ENCODE measurements at regions not wholly inside any gene's neighbourhood (a gene's known extent, or its start where the extent isn't known, plus 50 kb on each side); places are given as distances from the start of the nearest gene placed in this dataset.
"Not testable (repeated sequence)": the region's sequence is repeated elsewhere in the genome, so short reads cannot be mapped to it uniquely, and the experiment has no call there.

- DNase-seq: no peak
- Histone ChIP-seq H4K20me1 (ENCODE audit: insufficient read depth) (no peaks in the 10 kb centered on the region), H3K4me2 (ENCODE audit: unreplicated experiment) (no peak overlapping the region), H2AFZ (no peak overlapping the region), H3K4me1 (ENCODE audit: insufficient read depth) (no peaks in the 10 kb centered on the region), H3K27me3 (replicated peaks; ENCODE audit: insufficient read depth) (0 out of 2 replicates have a peak, but pooled peaks cover 4% of the 10 kb centered on the region), H3K4me3 (no peak overlapping the region), H3K79me2 (ENCODE audit: insufficient read depth) (no peaks in the 10 kb centered on the region), H3K9ac (no peak overlapping the region), H3K27ac (no peak overlapping the region), H3K9me2 (ENCODE audit: insufficient read depth) (no peaks in the 10 kb centered on the region), H3K36me3 (ENCODE audit: low read depth) (no peaks in the 10 kb centered on the region), H3F3A (ENCODE audit: insufficient read depth) (no peaks in the 10 kb centered on the region), H3K9me3 (ENCODE audit: low read depth) (no peaks in the 10 kb centered on the region)
- in situ Hi-C loops (cut with MboI): no loop called here
- 57 to 64% methylated on average over 3 of the region's 3 CpGs for WGBS, 2 experiments (ENCODE audit: low coverage in 1 of 2, low lambda C conversion rate in 2 of 2, missing lambda C conversion rate in 2 of 2)
- TF ChIP-seq EZH2 (IDR thresholded peaks at IDR 0.05; ENCODE audit: insufficient read depth, poor library complexity, severe bottlenecking): no peak
- TF ChIP-seq EZH2phosphoT487 (IDR thresholded peaks at IDR 0.05; ENCODE audit: insufficient read depth, low read depth): no peak
Measured at GRCh38 chr1:47596328-47596727, 158.5 kb downstream of the FOXD2 start.

DNA sequence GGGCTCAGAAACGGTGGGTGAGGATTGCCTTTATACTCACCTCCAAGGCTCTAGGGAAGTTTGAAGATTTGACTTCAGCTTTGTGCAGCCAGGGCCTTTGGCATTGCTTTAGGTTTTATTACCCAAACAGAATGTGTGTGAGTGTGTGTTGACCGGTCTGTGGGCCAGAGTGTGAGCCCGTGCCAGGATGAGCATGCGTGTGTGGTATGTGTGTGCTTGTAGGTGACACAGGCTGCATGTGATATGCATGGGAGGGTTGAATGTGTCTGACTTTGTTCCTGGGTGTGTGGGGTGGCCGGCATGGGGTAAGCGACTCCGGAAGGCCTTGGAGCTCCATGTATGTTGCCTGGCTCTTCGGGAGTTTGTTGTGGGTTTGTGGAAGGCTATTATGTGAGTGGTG is 160.5 kb downstream of the FOXD2 start:
- H2AFZ ChIP-seq: no peak overlapping the region
- no peaks in the 10 kb centered on the region for H3K9me3 ChIP-seq (ENCODE audit: low read depth)
- H4K20me1 ChIP-seq (ENCODE audit: insufficient read depth): no peaks in the 10 kb centered on the region
- in situ Hi-C loops (cut with MboI): no loop called here
- no peaks in the 10 kb centered on the region for H3K4me1 ChIP-seq (ENCODE audit: insufficient read depth)
- 55 to 61% methylated on average over 8 of the region's 8 CpGs for WGBS, 2 experiments (ENCODE audit: low coverage in 1 of 2, low lambda C conversion rate in 2 of 2, missing lambda C conversion rate in 2 of 2)
- H3K27ac ChIP-seq: no peak overlapping the region
- H3K79me2 ChIP-seq (ENCODE audit: insufficient read depth): no peaks in the 10 kb centered on the region
- no peak for TF ChIP-seq EZH2 (IDR thresholded peaks at IDR 0.05; ENCODE audit: insufficient read depth, poor library complexity, severe bottlenecking)
- TF ChIP-seq EZH2phosphoT487 (IDR thresholded peaks at IDR 0.05; ENCODE audit: insufficient read depth, low read depth): no peak
- no peak overlapping the region for H3K4me2 ChIP-seq (ENCODE audit: unreplicated experiment)
- H3K27me3 ChIP-seq (replicated peaks; ENCODE audit: insufficient read depth): 0 out of 2 replicates have a peak, but pooled peaks cover 4% of the 10 kb centered on the region
- no peaks in the 10 kb centered on the region for H3K36me3 ChIP-seq (ENCODE audit: low read depth)
- H3F3A ChIP-seq (ENCODE audit: insufficient read depth): no peaks in the 10 kb centered on the region
- H3K9me2 ChIP-seq (ENCODE audit: insufficient read depth): no peaks in the 10 kb centered on the region
- no peak overlapping the region for H3K4me3 ChIP-seq
- H3K9ac ChIP-seq: no peak overlapping the region
- no peak for DNase-seq

DNA sequence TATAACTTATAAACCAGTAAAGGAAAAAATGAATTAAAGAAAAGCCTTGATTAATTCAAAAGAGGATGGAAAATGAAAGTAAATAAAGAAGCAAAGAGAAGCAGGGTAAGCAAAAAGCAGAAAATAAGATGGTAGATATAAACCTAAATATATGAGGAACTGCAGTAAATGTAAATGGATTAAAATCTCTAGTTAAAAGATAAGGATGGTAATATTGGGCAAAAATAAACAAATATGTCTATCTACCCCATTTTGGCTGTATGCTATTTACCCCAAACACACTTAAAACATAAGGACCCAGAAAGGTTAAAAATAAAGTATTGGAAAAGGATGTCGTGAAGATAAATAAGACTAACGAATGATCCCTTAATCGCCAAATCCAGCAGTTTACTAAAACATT is 161.9 kb downstream of the FOXD2 start:
- in situ Hi-C loops (cut with MboI): no loop called here

GRCh38 chr1:47602491-47602890 is 164.6 kb downstream of the FOXD2 start:
- H3K4me2 ChIP-seq (ENCODE audit: unreplicated experiment); H3K79me2 ChIP-seq (ENCODE audit: insufficient read depth); H3K9me3 ChIP-seq (ENCODE audit: low read depth); DNase-seq; H3K9me2 ChIP-seq (ENCODE audit: insufficient read depth); H3K4me1 ChIP-seq (ENCODE audit: insufficient read depth); in situ Hi-C loops (cut with MboI); H3K9ac ChIP-seq; H3K4me3 ChIP-seq; H3K36me3 ChIP-seq (ENCODE audit: low read depth); H4K20me1 ChIP-seq (ENCODE audit: insufficient read depth); H3K27ac ChIP-seq; H2AFZ ChIP-seq; H3F3A ChIP-seq (ENCODE audit: insufficient read depth); H3K27me3 ChIP-seq (replicated peaks; ENCODE audit: insufficient read depth): not testable (repeated sequence)
- 64 to 67% methylated on average over 11 of the region's 11 CpGs for WGBS, 2 experiments (ENCODE audit: low coverage in 1 of 2, low lambda C conversion rate in 2 of 2, missing lambda C conversion rate in 2 of 2)

More for the DNA sequence above, 161.9 kb downstream of the FOXD2 start:
- no peaks in the 10 kb centered on the region for H4K20me1 ChIP-seq (ENCODE audit: insufficient read depth)
- no peaks in the 10 kb centered on the region for H3F3A ChIP-seq (ENCODE audit: insufficient read depth)
- H3K36me3 ChIP-seq (ENCODE audit: low read depth): no peaks in the 10 kb centered on the region
- no peaks in the 10 kb centered on the region for H3K4me1 ChIP-seq (ENCODE audit: insufficient read depth)
- no peaks in the 10 kb centered on the region for H3K9me2 ChIP-seq (ENCODE audit: insufficient read depth)
- H3K4me2 ChIP-seq (ENCODE audit: unreplicated experiment): no peak overlapping the region
- no peak for TF ChIP-seq EZH2 (IDR thresholded peaks at IDR 0.05; ENCODE audit: insufficient read depth, poor library complexity, severe bottlenecking)
- no peak for TF ChIP-seq EZH2phosphoT487 (IDR thresholded peaks at IDR 0.05; ENCODE audit: insufficient read depth, low read depth)
- no peaks in the 10 kb centered on the region for H3K79me2 ChIP-seq (ENCODE audit: insufficient read depth)
- H2AFZ ChIP-seq: no peak overlapping the region
- H3K9me3 ChIP-seq (ENCODE audit: low read depth): no peaks in the 10 kb centered on the region
- H3K27me3 ChIP-seq (replicated peaks; ENCODE audit: insufficient read depth): no peaks in the 10 kb centered on the region
- H3K27ac ChIP-seq: no peak overlapping the region
- H3K9ac ChIP-seq: no peak overlapping the region
- whole genome bisulfite sequencing, 2 experiments (ENCODE audit: low coverage in 1 of 2, low lambda C conversion rate in 2 of 2, missing lambda C conversion rate in 2 of 2): 41 to 62% methylated on average over 3 of the region's 3 CpGs
- DNase-seq: no peak
- no peak overlapping the region for H3K4me3 ChIP-seq

- H3F3A ChIP-seq (ENCODE audit: insufficient read depth); H3K4me1 ChIP-seq (ENCODE audit: insufficient read depth); H3K27ac ChIP-seq; H3K36me3 ChIP-seq (ENCODE audit: low read depth); H3K9me2 ChIP-seq (ENCODE audit: insufficient read depth); H4K20me1 ChIP-seq (ENCODE audit: insufficient read depth); H2AFZ ChIP-seq; DNase-seq; H3K79me2 ChIP-seq (ENCODE audit: insufficient read depth); H3K9me3 ChIP-seq (ENCODE audit: low read depth); H3K27me3 ChIP-seq (replicated peaks; ENCODE audit: insufficient read depth); in situ Hi-C loops (cut with MboI); H3K4me2 ChIP-seq (ENCODE audit: unreplicated experiment); H3K4me3 ChIP-seq; H3K9ac ChIP-seq: not testable (repeated sequence)
- WGBS, 2 experiments (ENCODE audit: low coverage in 1 of 2, low lambda C conversion rate in 2 of 2, missing lambda C conversion rate in 2 of 2): 41 to 60% methylated on average over 1 of the region's 1 CpG
Measured at GRCh38 chr1:47604869-47605268, 167.0 kb downstream of the FOXD2 start.
